ENCODE measurements at regions not wholly inside any gene's neighbourhood (a gene's known extent, or its start where the extent isn't known, plus 50 kb on each side); places are given as distances from the start of the nearest gene placed in this dataset.

DNA sequence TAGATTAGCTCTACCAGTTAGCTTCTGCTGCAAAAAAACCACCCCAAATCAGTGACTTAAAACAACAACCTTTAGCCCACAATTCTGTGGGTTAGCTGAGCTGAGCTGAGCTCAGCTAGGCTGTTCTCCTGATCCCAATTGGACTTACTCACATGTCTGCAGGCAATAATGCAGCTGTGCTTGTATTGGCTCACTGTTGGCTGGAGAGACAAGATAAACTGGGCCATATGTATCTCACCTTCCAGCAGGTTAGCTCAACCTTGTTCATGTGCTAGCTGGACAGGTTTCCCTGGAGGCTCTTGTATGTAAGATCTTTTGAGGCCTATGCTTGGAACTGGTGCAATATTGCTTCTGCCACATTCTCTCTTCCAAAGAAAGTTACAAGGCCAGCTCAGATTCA lies 261.5 kb upstream of the ADGRL3 start:
- no peak for TF ChIP-seq POLR2A (IDR thresholded peaks at IDR 0.05; ENCODE audit: low read length)
- TF ChIP-seq GATA1 (IDR thresholded peaks at IDR 0.05; ENCODE audit: low read depth, low read length): no peak

All from erythroblast (primary cell).